ENCODE measurements at regions not wholly inside any gene's neighbourhood (a gene's known extent, or its start where the extent isn't known, plus 50 kb on each side); places are given as distances from the start of the nearest gene placed in this dataset.

GRCh38 chr13:73603646-73604045, 530.6 kb downstream of the KLF12 start:
- Histone ChIP-seq H3K4me1 (ENCODE audit: insufficient read depth) (no peaks in the 10 kb centered on the region), H3K9me3 (no peaks in the 10 kb centered on the region), H3K4me3 (no peak overlapping the region), H3K36me3 (no peaks in the 10 kb centered on the region), H3K27me3 (no peaks in the 10 kb centered on the region), H3K27ac (no peak overlapping the region)
- TF ChIP-seq POLR2A (IDR thresholded peaks at IDR 0.05) (no peak), CTCF (IDR thresholded peaks at IDR 0.05) (no peak), EP300 (IDR thresholded peaks at IDR 0.05) (no peak)
- no peak for DNase-seq
- intact Hi-C loops (cut with DNase I): no loop called here
- 92 to 94% (median 93%) methylated on average over 1 of the region's 1 CpG for WGBS, 3 donors

DNA sequence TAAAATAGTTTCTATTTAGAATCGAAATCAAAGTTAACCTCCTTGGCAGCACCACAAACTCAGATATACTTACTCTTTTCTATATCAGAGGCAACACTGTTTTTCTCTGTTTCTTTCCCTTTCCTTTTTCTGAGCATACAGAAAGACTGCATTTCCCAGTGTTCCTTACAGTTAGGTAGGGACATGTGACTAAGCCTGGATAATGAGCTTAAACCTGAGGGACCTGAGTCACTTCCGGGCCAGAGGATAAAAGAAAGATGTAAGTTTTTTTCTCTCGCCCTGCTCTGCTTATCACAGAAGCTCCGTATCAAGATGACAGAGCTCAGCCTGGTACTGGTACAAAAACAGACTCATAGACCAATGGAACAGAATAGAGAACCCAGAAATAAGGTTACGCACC, 531.9 kb downstream of the KLF12 start:
- 85 to 90% (median 88%) methylated on average over 5 of the region's 5 CpGs for WGBS, 3 donors
- Histone ChIP-seq H3K27ac (no peak overlapping the region), H3K9me3 (no peaks in the 10 kb centered on the region), H3K4me1 (ENCODE audit: insufficient read depth) (no peaks in the 10 kb centered on the region), H3K4me3 (no peak overlapping the region), H3K27me3 (no peaks in the 10 kb centered on the region), H3K36me3 (no peaks in the 10 kb centered on the region)
- TF ChIP-seq CTCF (IDR thresholded peaks at IDR 0.05): no peak
- no peak for TF ChIP-seq POLR2A (IDR thresholded peaks at IDR 0.05)
- intact Hi-C loops (cut with DNase I): no loop called here
- no peak for DNase-seq

DNA sequence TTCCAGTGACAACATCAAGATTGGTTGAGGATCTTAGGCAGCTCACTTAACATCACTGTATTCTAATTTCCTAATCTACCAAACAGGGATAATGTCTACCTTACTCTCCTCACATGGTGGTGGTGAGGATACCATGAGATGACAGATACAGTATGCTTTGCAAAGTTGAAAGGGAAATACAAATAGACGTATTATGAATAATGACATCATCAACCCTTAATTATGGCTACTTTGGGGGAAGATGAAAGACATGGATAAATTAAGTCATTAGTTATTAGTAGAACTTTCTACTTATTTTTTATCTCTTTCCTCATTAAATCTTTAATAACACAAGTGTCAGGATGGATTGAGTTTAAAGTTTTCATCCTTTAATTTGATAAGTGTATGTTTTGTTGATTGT, 532.5 kb downstream of the KLF12 start:
- H3K4me1 ChIP-seq (ENCODE audit: insufficient read depth): no peaks in the 10 kb centered on the region
- DNase-seq: no peak
- H3K27me3 ChIP-seq: no peaks in the 10 kb centered on the region
- H3K9me3 ChIP-seq: no peaks in the 10 kb centered on the region
- intact Hi-C loops (cut with DNase I): no loop called here
- H3K36me3 ChIP-seq: no peaks in the 10 kb centered on the region
- no peak overlapping the region for H3K27ac ChIP-seq
- WGBS, 3 donors: 80 to 89% (median 83%) methylated on average over 1 of the region's 1 CpG
- no peak for TF ChIP-seq POLR2A (IDR thresholded peaks at IDR 0.05)
- no peak for TF ChIP-seq CTCF (IDR thresholded peaks at IDR 0.05)
- TF ChIP-seq EP300 (IDR thresholded peaks at IDR 0.05): no peak
- H3K4me3 ChIP-seq: no peak overlapping the region

- TF ChIP-seq POLR2A (IDR thresholded peaks at IDR 0.05) (no peak), CTCF (IDR thresholded peaks at IDR 0.05) (no peak), EP300 (IDR thresholded peaks at IDR 0.05) (no peak)
- H3K27ac ChIP-seq: no peak overlapping the region
- no peaks in the 10 kb centered on the region for H3K4me1 ChIP-seq (ENCODE audit: insufficient read depth)
- no peaks in the 10 kb centered on the region for H3K9me3 ChIP-seq
- H3K36me3 ChIP-seq: no peaks in the 10 kb centered on the region
- no peak for DNase-seq
- H3K4me3 ChIP-seq: no peak overlapping the region
- whole genome bisulfite sequencing, 3 donors: 92 to 95% (median 94%) methylated on average over 9 of the region's 9 CpGs
- H3K27me3 ChIP-seq: no peaks in the 10 kb centered on the region
- intact Hi-C loops (cut with DNase I): no loop called here
Measured at GRCh38 chr13:73599232-73600128, 534.7 kb downstream of the KLF12 start.

Measured in ovary (tissue), 7 donors.